Nephron progenitor cell (in vitro differentiated cells): ENCODE measurements at regions not wholly inside any gene's neighbourhood (a gene's known extent, or its start where the extent isn't known, plus 50 kb on each side); places are given as distances from the start of the nearest gene placed in this dataset.

Source experiments
- DNase-seq: peaks from one replicate; pipeline ENCODE4 v3.0.0; 2021
- H3K27ac Mint-ChIP-seq: 2 replicates; pipeline ENCODE4 v1.8.0; 2021; ENCODE audit warnings: mild to moderate bottlenecking, moderate library complexity, mixed read lengths
- H3K27me3 Mint-ChIP-seq: 2 replicates; pipeline ENCODE4 v1.8.0; 2021; ENCODE audit warnings: mild to moderate bottlenecking, low read depth, mixed read lengths; ENCODE audit not compliant: poor library complexity
- H3K36me3 Mint-ChIP-seq: 2 replicates; pipeline ENCODE4 v1.8.0; 2021; ENCODE audit warnings: low read depth, mixed read lengths
- H3K4me1 Mint-ChIP-seq: 2 replicates; pipeline ENCODE4 v1.8.0; 2021; ENCODE audit warnings: mixed read lengths
- H3K4me3 Mint-ChIP-seq: 2 replicates; pipeline ENCODE4 v1.8.0; 2021; ENCODE audit warnings: mild to moderate bottlenecking, moderate library complexity, mixed read lengths
- H3K9me3 Mint-ChIP-seq: 2 replicates; pipeline ENCODE4 v1.8.0; 2021; ENCODE audit warnings: mild to moderate bottlenecking, moderate library complexity, mixed read lengths
- CTCF ChIP-seq: fragments of 200-600 bp; sonication (generic); IDR thresholded peaks from 2 replicates; pipeline ENCODE4 v1.5.0; 2021; ENCODE audit warnings: antibody characterized with exemption

- DNase-seq = no peak
- Mint-ChIP-seq H3K4me1 (peaks cover 61% of the 10 kb centered on the region), H3K9me3 (peaks cover 4% of the 10 kb centered on the region), H3K27ac (no peak overlapping the region), H3K36me3 (no peaks in the 10 kb centered on the region), H3K27me3 (peaks cover 10% of the 10 kb centered on the region), H3K4me3 (no peak overlapping the region)
- TF ChIP-seq CTCF = no peak
These were observed 163.3 kb downstream of the RHOU start for GRCh38 chr1:228898582-228898992.

- peak overlapping the region; percentile 44 for H3K4me3 Mint-ChIP-seq
- H3K4me1 Mint-ChIP-seq = peaks cover 67% of the 10 kb centered on the region
- H3K9me3 Mint-ChIP-seq = no peaks in the 10 kb centered on the region
- peak overlapping the region; percentile 86 for H3K27ac Mint-ChIP-seq
- no peaks in the 10 kb centered on the region for H3K36me3 Mint-ChIP-seq
- H3K27me3 Mint-ChIP-seq = peaks cover 10% of the 10 kb centered on the region
- no peak for TF ChIP-seq CTCF
- DNase-seq = no peak
These were observed 164.2 kb downstream of the RHOU start for GRCh38 chr1:228899421-228899956.

GRCh38 chr1:228900099-228900885, 165.0 kb downstream of the RHOU start:
- Mint-ChIP-seq H3K36me3 (no peaks in the 10 kb centered on the region), H3K9me3 (no peaks in the 10 kb centered on the region), H3K4me1 (peaks cover 71% of the 10 kb centered on the region), H3K4me3 (peak overlapping the region; percentile 32), H3K27ac (peak overlapping the region; percentile 87), H3K27me3 (peaks cover 10% of the 10 kb centered on the region)
- DNase-seq = no peak
- no peak for TF ChIP-seq CTCF

- Mint-ChIP-seq H3K9me3 (no peaks in the 10 kb centered on the region), H3K27me3 (peaks cover 10% of the 10 kb centered on the region), H3K4me3 (no peak overlapping the region), H3K27ac (no peak overlapping the region), H3K4me1 (peaks cover 76% of the 10 kb centered on the region), H3K36me3 (no peaks in the 10 kb centered on the region)
- no peak for TF ChIP-seq CTCF
- no peak for DNase-seq
These were observed 165.7 kb downstream of the RHOU start for GRCh38 chr1:228900886-228901392.

GRCh38 chr1:228901936-228902681, 166.8 kb downstream of the RHOU start:
- no peak for TF ChIP-seq CTCF
- Mint-ChIP-seq H3K27ac (no peak overlapping the region), H3K4me1 (peaks cover 84% of the 10 kb centered on the region), H3K36me3 (no peaks in the 10 kb centered on the region), H3K4me3 (no peak overlapping the region), H3K27me3 (peaks cover 10% of the 10 kb centered on the region), H3K9me3 (peaks cover under 1% of the 10 kb centered on the region)
- DNase-seq = no peak
